HL-60 (cell line): ENCODE measurements at regions not wholly inside any gene's neighbourhood (a gene's known extent, or its start where the extent isn't known, plus 50 kb on each side); places are given as distances from the start of the nearest gene placed in this dataset.

ENCODE experiments used
- CTCF ChIP-seq: IDR thresholded peaks from one replicate; pipeline ENCODE4 v1.5.1; 2011; ENCODE audit warnings: low read length, control low read depth, inconsistent platforms; ENCODE audit not compliant: insufficient read depth
- GABPA ChIP-seq: IDR thresholded peaks from 2 replicates; pipeline ENCODE4 v1.6.1; 2012; ENCODE audit warnings: low read depth
- POLR2AphosphoS5 ChIP-seq: IDR thresholded peaks from 2 replicates; pipeline ENCODE4 v1.6.1; 2012; ENCODE audit warnings: low read depth
- REST ChIP-seq: IDR thresholded peaks from 2 replicates; pipeline ENCODE4 v1.6.1; 2012; ENCODE audit warnings: low read depth; ENCODE audit not compliant: insufficient replicate concordance

GRCh38 chr7:145868935-145869334 lies 247.7 kb upstream of the CNTNAP2 start:
- TF ChIP-seq CTCF: no peak
- no peak for TF ChIP-seq POLR2AphosphoS5
- no peak for TF ChIP-seq REST
- TF ChIP-seq GABPA: no peak
